ENCODE measurements at regions not wholly inside any gene's neighbourhood (a gene's known extent, or its start where the extent isn't known, plus 50 kb on each side); places are given as distances from the start of the nearest gene placed in this dataset.

GRCh38 chr3:20842002-20842401 is 656.0 kb upstream of the SGO1 start:
- Histone ChIP-seq H3K9me3 (ENCODE audit: control insufficient read depth, insufficient read depth, low read depth, low read length) (no peaks in the 10 kb centered on the region), H3K27ac (ENCODE audit: low read length) (no peak overlapping the region), H3K4me3 (ENCODE audit: low read depth in 2 of 2, low read length in 2 of 2) (no peak overlapping the region), H3K4me1 (ENCODE audit: control insufficient read depth, insufficient read depth, low read length) (no peaks in the 10 kb centered on the region), H3K27me3 (ENCODE audit: control insufficient read depth, insufficient read depth, low read length) (no peaks in the 10 kb centered on the region), H3K36me3 (ENCODE audit: control insufficient read depth, insufficient read depth, low read length) (no peaks in the 10 kb centered on the region)
- ATAC-seq (no peak), DNase-seq (ENCODE audit: low read depth, low spot score) (no peak)
- ChIA-PET POLR2A (no interaction called here), CTCF (interaction anchor here (0.9 kb wide), 1 partner anchor 470 kb away, joined by 4 read pairs; no protein-coding TSS in a partner anchor)
- no peak for TF ChIP-seq SIN3A (IDR thresholded peaks at IDR 0.05; ENCODE audit: borderline replicate concordance, insufficient read depth, low read depth, low read length)
- no peak for TF ChIP-seq REST (IDR thresholded peaks at IDR 0.05; ENCODE audit: insufficient read depth in 1 of 2, low read depth in 2 of 2, low read length in 1 of 2)
- TF ChIP-seq POLR2AphosphoS5 (IDR thresholded peaks at IDR 0.05; ENCODE audit: low read depth, low read length), result no peak
- no peak for TF ChIP-seq CTCF (IDR thresholded peaks at IDR 0.05)
- no peak for TF ChIP-seq TCF7L2 (IDR thresholded peaks at IDR 0.05; ENCODE audit: low read depth, low read length)
- BruUV-seq (replicated peaks), result no TSS peak
- intact Hi-C loops (cut with micrococcal nuclease; ENCODE audit: unreplicated experiment), result no loop called here
- in situ Hi-C loops (cut with HindIII; ENCODE audit: low pct_unique_long_range_greater_than_20kb, low sequenced_read_pairs), result no loop called here

- ATAC-seq (no peak), DNase-seq (ENCODE audit: low read depth, low spot score) (no peak)
- Histone ChIP-seq H3K27me3 (ENCODE audit: control insufficient read depth, insufficient read depth, low read length) (no peaks in the 10 kb centered on the region), H3K27ac (ENCODE audit: low read length) (no peak overlapping the region), H3K36me3 (ENCODE audit: control insufficient read depth, insufficient read depth, low read length) (no peaks in the 10 kb centered on the region), H3K4me3 (ENCODE audit: low read depth in 2 of 2, low read length in 2 of 2) (no peak overlapping the region), H3K4me1 (ENCODE audit: control insufficient read depth, insufficient read depth, low read length) (no peaks in the 10 kb centered on the region), H3K9me3 (ENCODE audit: control insufficient read depth, insufficient read depth, low read depth, low read length) (no peaks in the 10 kb centered on the region)
- in situ Hi-C loops (cut with HindIII; ENCODE audit: low pct_unique_long_range_greater_than_20kb, low sequenced_read_pairs) (no loop called here), intact Hi-C loops (cut with micrococcal nuclease; ENCODE audit: unreplicated experiment) (no loop called here)
- ChIA-PET CTCF (no interaction called here), POLR2A (no interaction called here)
- no peak for TF ChIP-seq CTCF (IDR thresholded peaks at IDR 0.05)
- no peak for TF ChIP-seq POLR2AphosphoS5 (IDR thresholded peaks at IDR 0.05; ENCODE audit: low read depth, low read length)
- TF ChIP-seq REST (IDR thresholded peaks at IDR 0.05; ENCODE audit: insufficient read depth in 1 of 2, low read depth in 2 of 2, low read length in 1 of 2), result no peak
- TF ChIP-seq TCF7L2 (IDR thresholded peaks at IDR 0.05; ENCODE audit: low read depth, low read length), result no peak
- TF ChIP-seq SIN3A (IDR thresholded peaks at IDR 0.05; ENCODE audit: borderline replicate concordance, insufficient read depth, low read depth, low read length), result no peak
- BruUV-seq (replicated peaks), result no TSS peak
These were observed 651.8 kb upstream of the SGO1 start for GRCh38 chr3:20837676-20838302.

Data from Panc1 (cell line).